IMR-90 (cell line): ENCODE measurements at regions not wholly inside any gene's neighbourhood (a gene's known extent, or its start where the extent isn't known, plus 50 kb on each side); places are given as distances from the start of the nearest gene placed in this dataset.

ENCODE experiments used
- ATAC-seq: fragments of 200-7000 bp; cut with Tn5 transposase; 2 replicates; pipeline ENCODE4 v1.9.1; 2020; ENCODE audit warnings: low read depth, mild to moderate bottlenecking, moderate library complexity
- BruUV-seq: library from RNA; stranded (reverse); fragments of 400-500 nt; replicated peaks from 2 replicates; lab custom pipeline; 2021; lab: Mats Ljungman, UMichigan
- CTCF ChIA-PET: fragments of 300-600 bp; formaldehyde crosslinking; extraction: SDS; loops from one replicate; lab custom pipeline; 2021; ENCODE audit warnings: antibody characterized with exemption; lab: Yijun Ruan, JAX
- POLR2A ChIA-PET: fragments of 300-600 bp; sonication (Branson Sonifier 250); formaldehyde crosslinking; loops from one replicate; lab custom pipeline; 2022; ENCODE audit warnings: antibody characterized with exemption; ENCODE audit not compliant: unreplicated experiment; lab: Charles Lee
- DNase-seq: peaks from one replicate; pipeline ENCODE4 v3.0.0; 2013
- H2AFZ ChIP-seq: replicated peaks from 2 replicates; pipeline ENCODE3; 2013; ENCODE audit warnings: low read length, mild to moderate bottlenecking; ENCODE audit not compliant: poor library complexity
- H2AK5ac ChIP-seq: 2 replicates; pipeline ENCODE4 v1.6.1; 2013; ENCODE audit warnings: low read depth, low read length, inconsistent platforms
- H2AK9ac ChIP-seq: replicated peaks from 2 replicates; pipeline ENCODE3; 2013; ENCODE audit warnings: mild to moderate bottlenecking, low read depth, low read length, moderate library complexity; ENCODE audit not compliant: poor library complexity
- H2BK120ac ChIP-seq: 2 replicates; pipeline ENCODE4 v1.6.1; 2013; ENCODE audit warnings: low read depth, low read length, inconsistent platforms
- H2BK15ac ChIP-seq: 3 replicates; pipeline ENCODE4 v1.6.1; 2013; ENCODE audit warnings: low read depth, low read length, inconsistent platforms
- H2BK20ac ChIP-seq: 2 replicates; pipeline ENCODE4 v1.6.1; 2013; ENCODE audit warnings: low read depth, mild to moderate bottlenecking, inconsistent platforms, low read length, moderate library complexity
- H2BK5ac ChIP-seq: 2 replicates; pipeline ENCODE4 v1.6.1; 2013; ENCODE audit warnings: mild to moderate bottlenecking, low read depth, low read length, inconsistent platforms; ENCODE audit not compliant: poor library complexity, severe bottlenecking
- H3K14ac ChIP-seq: replicated peaks from 2 replicates; pipeline ENCODE4 v1.6.1; 2013; ENCODE audit warnings: low read depth, low read length, inconsistent platforms
- H3K18ac ChIP-seq: 2 replicates; pipeline ENCODE4 v1.6.1; 2013; ENCODE audit warnings: low read depth, low read length, control low read depth
- H3K23ac ChIP-seq: 2 replicates; pipeline ENCODE4 v1.6.1; 2013; ENCODE audit warnings: low read depth, low read length, inconsistent platforms
- H3K27ac ChIP-seq: 2 replicates; pipeline ENCODE4 v1.5.1; 2013; ENCODE audit warnings: mild to moderate bottlenecking, control low read depth, low read length; ENCODE audit not compliant: insufficient read depth
- H3K27me3 ChIP-seq: 2 replicates; pipeline ENCODE4 v1.6.1; 2013; ENCODE audit warnings: low read length; ENCODE audit not compliant: control insufficient read depth, insufficient read depth
- H3K36me3 ChIP-seq: 2 replicates; pipeline ENCODE4 v1.6.1; 2013; ENCODE audit warnings: low read length, mixed read lengths; ENCODE audit not compliant: control insufficient read depth, insufficient read depth
- H3K4ac ChIP-seq: 2 replicates; pipeline ENCODE4 v1.6.1; 2013; ENCODE audit warnings: low read depth, low read length, inconsistent platforms
- H3K4me1 ChIP-seq: 2 replicates; pipeline ENCODE4 v1.6.1; 2013; ENCODE audit warnings: low read length, mixed read lengths; ENCODE audit not compliant: control insufficient read depth, insufficient read depth
- H3K4me2 ChIP-seq: 2 replicates; pipeline ENCODE4 v1.6.1; 2013; ENCODE audit warnings: low read depth, mild to moderate bottlenecking, control low read depth, low read length, moderate library complexity
- H3K4me3 ChIP-seq: 2 replicates; pipeline ENCODE4 v1.5.1; 2013; ENCODE audit warnings: low read depth, mild to moderate bottlenecking, control low read depth, low read length, moderate library complexity; ENCODE audit not compliant: insufficient read depth
- H3K56ac ChIP-seq: 2 replicates; pipeline ENCODE4 v1.6.1; 2013; ENCODE audit warnings: low read length, inconsistent platforms; ENCODE audit not compliant: insufficient read depth; ENCODE audit errors: extremely low read depth
- H3K79me1 ChIP-seq, 2 experiments: 2 replicates each; pipeline ENCODE4 v1.6.1; 2013; ENCODE audit warnings: low read length in 2 of 2, inconsistent platforms in 1 of 2, low read depth in 1 of 2
- H3K9ac ChIP-seq: 2 replicates; pipeline ENCODE4 v1.6.1; 2013; ENCODE audit warnings: low read depth, low read length, control low read depth
- H3K9me1 ChIP-seq: 2 replicates; pipeline ENCODE4 v1.6.1; 2013; ENCODE audit warnings: low read length, inconsistent platforms; ENCODE audit not compliant: insufficient read depth
- H3K9me3 ChIP-seq: 2 replicates; pipeline ENCODE4 v1.6.1; 2013; ENCODE audit warnings: low read length; ENCODE audit not compliant: control insufficient read depth, insufficient read depth
- H4K20me1 ChIP-seq: 2 replicates; pipeline ENCODE4 v1.6.1; 2013; ENCODE audit warnings: low read length, inconsistent platforms; ENCODE audit not compliant: insufficient read depth
- H4K5ac ChIP-seq: 2 replicates; pipeline ENCODE4 v1.6.1; 2013; ENCODE audit warnings: mild to moderate bottlenecking, low read depth, low read length, control low read depth
- H4K8ac ChIP-seq, 2 experiments: 2 replicates each; pipeline ENCODE4 v1.6.1; 2013; ENCODE audit warnings: low read depth in 2 of 2, low read length in 2 of 2, control low read depth in 1 of 2, inconsistent platforms in 1 of 2
- H4K91ac ChIP-seq: 2 replicates; pipeline ENCODE4 v1.6.1; 2013; ENCODE audit warnings: low read depth, low read length, inconsistent platforms; ENCODE audit not compliant: insufficient read depth
- BHLHE40 ChIP-seq: fragments of 150-350 bp; IDR thresholded peaks from 2 replicates; pipeline ENCODE4 v1.6.1; 2016; ENCODE audit warnings: mild to moderate bottlenecking, low read depth, low read length
- CEBPB ChIP-seq: IDR thresholded peaks from 2 replicates; pipeline ENCODE4 v1.6.1; 2012; ENCODE audit warnings: low read depth, low read length, improper control_type of control experiment
- NFE2L2 ChIP-seq: fragments of 150-350 bp; IDR thresholded peaks from 2 replicates; pipeline ENCODE4 v1.6.1; 2016; ENCODE audit warnings: low read depth, mild to moderate bottlenecking, low read length
- RFX5 ChIP-seq: IDR thresholded peaks from 2 replicates; pipeline ENCODE4 v1.8.0; 2012; ENCODE audit warnings: low read depth, mild to moderate bottlenecking, low read length, moderate library complexity
- WGBS, 2 experiments: methylation state at CpG; one replicate each; pipeline versions ENCODE4 v1.1.5 to v1.1.7; 2013; ENCODE audit warnings: missing lambda C conversion rate in 2 of 2; ENCODE audit not compliant: insufficient read length in 1 of 2; ENCODE audit errors: extremely low coverage in 2 of 2; 5-methylcytosine and 5-hydroxymethylcytosine counted together
- dilution Hi-C: fragments of 300-500 bp; cut with HindIII; formaldehyde crosslinking; loops from one replicate; pipeline ENCODE4 v1.14.3; 2018; ENCODE audit warnings: low sequenced_read_pairs; ENCODE audit not compliant: unreplicated experiment
- in situ Hi-C: fragments of 300-500 bp; cut with MboI; formaldehyde crosslinking; loops from 3 replicates; pipeline ENCODE4 v1.14.3; 2019; ENCODE audit warnings: low sequenced_read_pairs, inconsistent platforms, mixed read lengths
- intact Hi-C: fragments of 100-400 bp; cut with micrococcal nuclease; formaldehyde crosslinking; loops from 2 replicates; pipeline ENCODE4 v1.10.0; 2022

GRCh38 chr2:198654646-198655045 is 803.1 kb downstream of the SATB2 start:
- H3K9ac ChIP-seq: no peak overlapping the region
- H2AK9ac ChIP-seq: no peak overlapping the region
- no peak overlapping the region for H3K4me2 ChIP-seq
- no peaks in the 10 kb centered on the region for H3K9me1 ChIP-seq
- WGBS, 2 experiments: no CpG with 5 or more reads among the region's 5 CpGs
- intact Hi-C loops: no loop called here
- no peak overlapping the region for H4K8ac ChIP-seq
- no peak overlapping the region for H3K27ac ChIP-seq
- no peaks in the 10 kb centered on the region for H3K36me3 ChIP-seq
- no peaks in the 10 kb centered on the region for H3K4me1 ChIP-seq
- H3K14ac ChIP-seq: no peak overlapping the region
- no peak overlapping the region for H3K4ac ChIP-seq
- no peak overlapping the region for H3K18ac ChIP-seq
- no peak overlapping the region for H4K5ac ChIP-seq
- H4K20me1 ChIP-seq: no peaks in the 10 kb centered on the region
- no peak overlapping the region for H2AK5ac ChIP-seq
- ATAC-seq (no peak), DNase-seq (no peak)
- H2BK120ac ChIP-seq: no peak overlapping the region
- ChIA-PET POLR2A (no interaction called here), CTCF (no interaction called here)
- no peak overlapping the region for H2BK5ac ChIP-seq
- no peak overlapping the region for H2BK15ac ChIP-seq
- no peak overlapping the region for H3K56ac ChIP-seq
- no peak overlapping the region for H2BK20ac ChIP-seq
- no peaks in the 10 kb centered on the region for H3K27me3 ChIP-seq
- no TSS peak for BruUV-seq
- H3K9me3 ChIP-seq: no peaks in the 10 kb centered on the region
- no peak overlapping the region for H2AFZ ChIP-seq
- TF ChIP-seq RFX5 (no peak), NFE2L2 (no peak), BHLHE40 (no peak), CEBPB (no peak)
- no peaks in the 10 kb centered on the region for H3K79me1 ChIP-seq
- H3K23ac ChIP-seq: no peak overlapping the region
- in situ Hi-C loops: loop anchor here (25.0 kb wide), 1 partner anchor 833 kb away; no protein-coding TSS in a partner anchor
- H4K91ac ChIP-seq: no peak overlapping the region
- no peak overlapping the region for H3K4me3 ChIP-seq
- dilution Hi-C loops: no loop called here
